Heart right ventricle (tissue), 16 donors: ENCODE measurements at regions not wholly inside any gene's neighbourhood (a gene's known extent, or its start where the extent isn't known, plus 50 kb on each side); places are given as distances from the start of the nearest gene placed in this dataset.
A peak's percentile ranks its signal among the peaks of the same experiment; 100 is the strongest.

Experiments
- ATAC-seq, 8 donors: fragments of 200-7000 bp; cut with Tn5 transposase; one replicate each; pipeline ENCODE4 v1.9.1; 2020; ENCODE audit warnings: mild to moderate bottlenecking in 8 of 8, moderate library complexity in 8 of 8, moderate number of reproducible peaks in 1 of 8
- DNase-seq, 2 donors: peaks; one replicate each; pipeline ENCODE4 v3.0.0-alpha.2; 2020
- H3K27ac ChIP-seq, 10 donors: fragments of 200-600 bp; sonication (generic) in 2 of 10; one replicate each; pipeline versions ENCODE4 v1.5.0 to v1.8.0; 2020 to 2022; ENCODE audit warnings: mild to moderate bottlenecking in 3 of 10
- H3K27me3 ChIP-seq, 7 donors: fragments of 200-600 bp; one replicate each; pipeline ENCODE4 v1.8.0; 2021 to 2022; ENCODE audit warnings: mild to moderate bottlenecking in 2 of 7
- H3K36me3 ChIP-seq, 9 donors: fragments of 200-600 bp; sonication (generic) in 1 of 9; one replicate each; pipeline versions ENCODE4 v1.5.0 to v1.8.0; 2020 to 2022; ENCODE audit warnings: mild to moderate bottlenecking in 2 of 9
- H3K4me1 ChIP-seq, 9 donors: fragments of 200-600 bp; sonication (generic) in 1 of 9; one replicate each; pipeline versions ENCODE4 v1.5.0 to v1.8.0; 2020 to 2022; ENCODE audit warnings: mild to moderate bottlenecking in 4 of 9
- H3K4me3 ChIP-seq, 10 donors: fragments of 200-600 bp; sonication (generic) in 2 of 10; one replicate each; pipeline versions ENCODE4 v1.5.0 to v1.8.0; 2020 to 2022; ENCODE audit warnings: mild to moderate bottlenecking in 7 of 10, moderate library complexity in 2 of 10
- H3K9me3 ChIP-seq, 11 donors: fragments of 200-600 bp in 10 of 11; sonication (generic) in 2 of 11; one replicate each; pipeline versions ENCODE4 v1.5.0 to v1.8.0; 2013 to 2022; ENCODE audit warnings: mild to moderate bottlenecking in 2 of 11, control low read depth in 1 of 11, moderate library complexity in 1 of 11
- WGBS, 2 donors: extraction: QIAGEN DNeasy Blood & Tissue Kit; methylation state at CpG; one replicate each; pipeline ENCODE4 v1.1.7; 2013; ENCODE audit warnings: inconsistent platforms in 1 of 2; 5-methylcytosine and 5-hydroxymethylcytosine counted together
- intact Hi-C, 10 donors: fragments of 100-400 bp; cut with DNase I; formaldehyde crosslinking; loops; one replicate each; pipeline versions ENCODE4 v1.11.1 to v1.14.2; 2022
- TF ChIP-seq, protein P1 (sequence below), 9 donors: fragments of 200-600 bp; sonication (generic) in 2 of 9; IDR thresholded peaks; one replicate each; pipeline versions ENCODE4 v1.5.0 to v1.8.0; 2021 to 2022; ENCODE audit warnings: antibody characterized with exemption in 9 of 9, mild to moderate bottlenecking in 5 of 9, moderate library complexity in 1 of 9
- donor health status: Arrhythmogenic right ventricular cardiomyopathy.
- donor health status: ischemic (EF 13 %, LVEDD 7.1; RV severe dilation, severe dysfunction).
- donor health status: healthy with polysubstance abuse.
- donor health status: DM: no; HTN: yes; CAD: no.
- donor health status: DM: no; HTN: no; CAD: no.
- donor health status: ischemic (EF 25% LVEDD 6.9; RV normal size, moderate dysfunction).
- donor health status: ischemic (EF 25% LVEDD 5.7; RV mildly dilated, moderate dysfunction).
- donor health status: healthy.
- donor health status: DM: yes; HTN: yes; CAD: no.
- donor health status: Ischemic cardiomyopathy.
- donor health status: ischemic (EF 35%, LVEDD 5.7; RV mildly dilated, moderate dysfunction).
- donor health status: nonischemic (EF 11% LVEDD 7.7; RV severe dilation, severe dysfunction).
- donor health status: DM: yes; HTN: yes; CAD: no.
- donor health status: PGD.
- donor health status: ischemic (EF 29% LVEDD 5.4; RV normal size, mild dysfunction).
- donor health status: nonischemic (EF 23%, LVEDD 6.1; RV moderate dilation, normal function).

DNA sequence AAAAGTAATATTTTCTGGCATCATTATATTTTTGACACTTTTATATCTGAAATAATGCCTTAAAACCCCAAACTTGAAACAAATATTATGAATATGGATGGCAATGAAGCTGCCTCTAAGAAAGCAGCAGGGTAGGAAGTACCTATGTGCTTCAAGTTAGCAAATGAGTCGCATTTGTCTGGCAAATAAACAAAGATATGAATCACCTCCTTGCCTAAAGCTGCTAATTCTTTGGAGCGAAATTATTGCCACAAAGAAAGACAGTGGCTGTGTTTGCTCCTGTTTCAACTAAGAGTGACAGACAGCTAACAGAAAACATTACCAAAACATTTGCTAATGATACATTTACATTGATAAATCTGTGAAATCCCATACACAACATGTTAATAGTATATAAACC lies 854.9 kb downstream of the RPS29 start:
- peaks cover 0 to 8% (median 0%) of the 10 kb centered on the region in 9 donors for H3K4me1 ChIP-seq
- WGBS, 2 donors, result 75 to 78% methylated on average over 2 of the region's 2 CpGs
- no peak overlapping the region for H3K27ac ChIP-seq
- H3K36me3 ChIP-seq, result no peaks in the 10 kb centered on the region
- no peaks in the 10 kb centered on the region for H3K27me3 ChIP-seq
- TF ChIP-seq, protein P1, sequence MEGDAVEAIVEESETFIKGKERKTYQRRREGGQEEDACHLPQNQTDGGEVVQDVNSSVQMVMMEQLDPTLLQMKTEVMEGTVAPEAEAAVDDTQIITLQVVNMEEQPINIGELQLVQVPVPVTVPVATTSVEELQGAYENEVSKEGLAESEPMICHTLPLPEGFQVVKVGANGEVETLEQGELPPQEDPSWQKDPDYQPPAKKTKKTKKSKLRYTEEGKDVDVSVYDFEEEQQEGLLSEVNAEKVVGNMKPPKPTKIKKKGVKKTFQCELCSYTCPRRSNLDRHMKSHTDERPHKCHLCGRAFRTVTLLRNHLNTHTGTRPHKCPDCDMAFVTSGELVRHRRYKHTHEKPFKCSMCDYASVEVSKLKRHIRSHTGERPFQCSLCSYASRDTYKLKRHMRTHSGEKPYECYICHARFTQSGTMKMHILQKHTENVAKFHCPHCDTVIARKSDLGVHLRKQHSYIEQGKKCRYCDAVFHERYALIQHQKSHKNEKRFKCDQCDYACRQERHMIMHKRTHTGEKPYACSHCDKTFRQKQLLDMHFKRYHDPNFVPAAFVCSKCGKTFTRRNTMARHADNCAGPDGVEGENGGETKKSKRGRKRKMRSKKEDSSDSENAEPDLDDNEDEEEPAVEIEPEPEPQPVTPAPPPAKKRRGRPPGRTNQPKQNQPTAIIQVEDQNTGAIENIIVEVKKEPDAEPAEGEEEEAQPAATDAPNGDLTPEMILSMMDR (IDR thresholded peaks at IDR 0.05), result no peak
- intact Hi-C loops, result no loop called here
- ATAC-seq (no peak), DNase-seq (no peak)
- H3K4me3 ChIP-seq, result no peak overlapping the region
- H3K9me3 ChIP-seq, result peaks cover 0 to 19% (median 3%) of the 10 kb centered on the region in 11 donors

DNA sequence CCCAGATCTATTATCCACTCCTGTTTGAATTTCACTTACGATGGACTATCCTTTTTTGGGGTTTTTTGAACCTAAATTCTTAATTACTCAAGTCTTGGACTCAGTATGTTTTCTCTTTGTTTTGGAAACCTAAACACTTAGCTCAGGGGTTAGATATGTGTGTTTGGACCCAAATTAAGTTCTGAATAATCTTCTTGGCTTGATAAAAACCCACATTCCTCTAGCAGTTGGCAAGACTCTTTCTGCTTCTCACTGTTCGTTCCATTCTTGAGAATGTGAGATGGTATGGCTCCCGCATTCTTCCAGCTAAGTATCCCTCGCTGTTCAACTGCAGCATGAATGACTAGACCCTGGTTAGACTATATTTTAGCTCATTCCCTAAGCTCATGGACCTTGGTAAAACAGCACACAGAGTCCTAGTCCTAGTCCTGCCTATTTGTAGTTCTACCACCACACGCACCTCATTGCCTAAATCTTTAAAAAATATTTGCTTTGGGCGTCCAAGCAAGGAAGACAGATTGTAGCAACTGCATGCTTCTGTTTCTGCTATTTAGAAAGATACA lies 860.0 kb downstream of the RPS29 start:
- no peak for DNase-seq
- Histone ChIP-seq H3K36me3 (no peaks in the 10 kb centered on the region), H3K27me3 (no peaks in the 10 kb centered on the region), H3K27ac (no peak overlapping the region), H3K4me3 (no peak overlapping the region), H3K4me1 (peaks cover 0 to 13% (median 0%) of the 10 kb centered on the region in 9 donors), H3K9me3 (no peaks in the 10 kb centered on the region)
- TF ChIP-seq, protein P1 (IDR thresholded peaks at IDR 0.05), result no peak
- peak in 1 of 8 donors; percentile 33 for ATAC-seq
- intact Hi-C loops, result no loop called here
- WGBS, 2 donors, result 49 to 64% methylated on average over 6 of the region's 6 CpGs

DNA sequence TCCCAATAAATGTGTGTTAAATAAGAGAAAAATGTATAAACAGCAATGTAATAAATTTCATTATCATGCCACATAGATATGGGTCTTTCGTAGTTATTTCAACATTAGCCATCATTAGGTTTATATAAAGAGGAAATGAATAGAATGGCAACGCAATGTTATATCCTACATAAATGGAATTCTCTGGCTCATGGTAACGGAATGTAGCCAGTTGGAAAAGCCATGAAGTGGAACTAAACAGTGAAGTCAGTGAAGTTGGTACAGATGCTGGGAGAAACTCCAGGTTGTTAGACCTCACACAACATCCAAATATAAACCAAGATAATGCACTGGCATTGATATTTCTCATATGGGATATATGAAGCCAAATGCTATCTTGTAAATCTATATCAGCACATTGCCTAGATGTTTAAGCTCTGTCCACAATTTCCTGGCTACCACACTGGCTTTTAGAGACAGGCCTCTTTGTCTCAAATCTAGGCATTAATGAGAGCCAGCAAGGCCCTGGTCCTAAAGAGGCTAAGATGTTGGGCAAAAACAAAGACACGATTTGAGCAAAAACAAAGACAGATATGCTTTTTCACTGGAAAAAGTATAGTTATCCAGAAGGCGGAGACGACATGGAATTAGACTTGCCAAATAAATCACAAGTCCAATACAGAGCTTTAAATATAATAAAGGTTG lies 861.0 kb downstream of the RPS29 start:
- DNase-seq, result no peak

DNA sequence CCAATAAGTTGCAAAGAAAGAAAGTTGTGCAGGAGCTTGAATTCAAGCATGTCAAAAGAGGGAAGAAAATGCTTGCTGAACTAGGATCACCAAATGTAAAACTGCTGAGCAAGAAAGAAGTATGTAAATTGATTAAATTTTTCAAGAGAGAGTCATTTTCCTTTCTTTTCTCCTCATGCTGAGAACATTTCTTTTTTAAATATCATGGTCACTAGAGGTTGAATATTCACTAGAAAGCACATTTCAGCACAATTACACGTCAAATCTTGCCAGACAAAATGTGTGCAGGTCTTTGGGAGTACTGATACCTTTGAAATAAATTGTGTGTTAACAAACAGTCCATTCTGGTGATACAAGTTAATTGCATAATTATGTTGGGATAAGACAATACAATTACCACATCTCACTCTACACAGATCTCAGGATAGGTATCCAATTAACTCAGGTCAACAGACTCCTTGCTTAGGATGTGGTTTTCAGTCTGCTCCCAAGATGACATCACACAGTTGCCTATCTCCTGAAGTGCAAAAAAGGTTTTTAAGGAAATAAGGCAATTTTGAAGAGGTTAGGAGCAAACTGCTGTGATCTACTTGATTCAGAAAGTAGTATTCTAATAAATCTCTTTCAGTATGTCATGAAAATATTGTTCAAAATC lies 862.2 kb downstream of the RPS29 start:
- peaks cover 0 to 13% (median 0%) of the 10 kb centered on the region in 9 donors for H3K4me1 ChIP-seq
- intact Hi-C loops, result no loop called here
- peaks cover 0 to 4% (median 0%) of the 10 kb centered on the region in 11 donors for H3K9me3 ChIP-seq
- H3K27ac ChIP-seq, result no peak overlapping the region
- ATAC-seq, result no peak
- H3K27me3 ChIP-seq, result no peaks in the 10 kb centered on the region
- TF ChIP-seq, protein P1 (IDR thresholded peaks at IDR 0.05), result no peak
- no peak for DNase-seq
- WGBS, 2 donors, result 23 to 62% methylated on average over 1 of the region's 1 CpG
- no peak overlapping the region for H3K4me3 ChIP-seq
- no peaks in the 10 kb centered on the region for H3K36me3 ChIP-seq

More for the DNA sequence above, 861.0 kb downstream of the RPS29 start:
- intact Hi-C loops, result no loop called here
- 71 to 77% methylated on average over 6 of the region's 6 CpGs for WGBS, 2 donors
- H3K36me3 ChIP-seq, result no peaks in the 10 kb centered on the region
- H3K27ac ChIP-seq, result no peak overlapping the region
- H3K4me1 ChIP-seq, result peaks cover 0 to 13% (median 0%) of the 10 kb centered on the region in 9 donors
- peak in 2 of 8 donors; percentile 37 to 39 for ATAC-seq
- no peak overlapping the region for H3K4me3 ChIP-seq
- TF ChIP-seq, protein P1 (IDR thresholded peaks at IDR 0.05), result no peak
- H3K9me3 ChIP-seq, result peaks cover 0 to 2% (median 0%) of the 10 kb centered on the region in 11 donors
- no peaks in the 10 kb centered on the region for H3K27me3 ChIP-seq
